Heart left ventricle (tissue), 13 donors: ENCODE measurements at regions not wholly inside any gene's neighbourhood (a gene's known extent, or its start where the extent isn't known, plus 50 kb on each side); places are given as distances from the start of the nearest gene placed in this dataset.

Source experiments
- CTCF ChIP-seq, 12 donors: fragments of 200-600 bp; sonication (generic) in 4 of 12; IDR thresholded peaks; one replicate each; pipeline versions ENCODE4 v1.5.0 to v1.8.0; 2018 to 2022; ENCODE audit warnings: antibody characterized with exemption in 12 of 12, mild to moderate bottlenecking in 5 of 12
- POLR2A ChIP-seq, 2 donors: fragments of 450-650 bp; IDR thresholded peaks; one replicate each; pipeline ENCODE4 v1.6.1; 2017; ENCODE audit warnings: antibody characterized with exemption in 2 of 2, mild to moderate bottlenecking in 2 of 2, moderate library complexity in 2 of 2
- donor health status: ischemic (EF 13 %, LVEDD 7.1; RV severe dilation, severe dysfunction).
- donor health status: DM: no; HTN: yes; CAD: no.
- donor health status: DM: no; HTN: no; CAD: no.
- donor health status: ischemic (EF 25% LVEDD 6.9; RV normal size, moderate dysfunction).
- donor health status: ischemic (EF 25% LVEDD 5.7; RV mildly dilated, moderate dysfunction).
- donor health status: ischemic (EF 35%, LVEDD 5.7; RV mildly dilated, moderate dysfunction).
- donor health status: nonischemic (EF 11% LVEDD 7.7; RV severe dilation, severe dysfunction).
- donor health status: DM: yes; HTN: yes; CAD: no.
- donor health status: PGD.
- donor health status: ischemic (EF 29% LVEDD 5.4; RV normal size, mild dysfunction).
- donor health status: nonischemic (EF 23%, LVEDD 6.1; RV moderate dilation, normal function).

GRCh38 chr16:52071101-52071500 is 475.8 kb downstream of the TOX3 start:
- no peak for TF ChIP-seq POLR2A (IDR thresholded peaks at IDR 0.05)
- no peak for TF ChIP-seq CTCF (IDR thresholded peaks at IDR 0.05)
